ENCODE measurements at regions not wholly inside any gene's neighbourhood (a gene's known extent, or its start where the extent isn't known, plus 50 kb on each side); places are given as distances from the start of the nearest gene placed in this dataset.

GRCh38 chr1:30478283-30478682 is 245.1 kb downstream of the MATN1 start:
- no peak overlapping the region for H3K4me3 ChIP-seq
- peaks cover 5% of the 10 kb centered on the region; the same call in 1 of the 2 replicates for H3K9me3 ChIP-seq (replicated peaks)
- peak; percentile 32 to 58 for DNase-seq
- no peaks in the 10 kb centered on the region for H3K36me3 ChIP-seq
- no peak overlapping the region for H3K27ac ChIP-seq
- no peaks in the 10 kb centered on the region for H3K4me1 ChIP-seq
- no peaks in the 10 kb centered on the region for H3K27me3 ChIP-seq

GRCh38 chr1:30477588-30477987 is 245.8 kb downstream of the MATN1 start:
- Histone ChIP-seq H3K4me3 (no peak overlapping the region), H3K27me3 (no peaks in the 10 kb centered on the region), H3K36me3 (no peaks in the 10 kb centered on the region), H3K9me3 (replicated peaks) (peaks cover 5% of the 10 kb centered on the region; the same call in 1 of the 2 replicates), H3K4me1 (no peaks in the 10 kb centered on the region), H3K27ac (no peak overlapping the region)
- no peak for DNase-seq

- Histone ChIP-seq H3K27ac (no peak overlapping the region), H3K27me3 (no peaks in the 10 kb centered on the region), H3K4me3 (no peak overlapping the region), H3K9me3 (replicated peaks) (peaks cover 5% of the 10 kb centered on the region; the same call in 1 of the 2 replicates), H3K4me1 (no peaks in the 10 kb centered on the region), H3K36me3 (no peaks in the 10 kb centered on the region)
- DNase-seq: no peak
These were observed 246.4 kb downstream of the MATN1 start for GRCh38 chr1:30476911-30477459.

- H3K4me1 ChIP-seq: no peaks in the 10 kb centered on the region
- no peak for DNase-seq
- H3K27me3 ChIP-seq: no peaks in the 10 kb centered on the region
- no peak overlapping the region for H3K27ac ChIP-seq
- H3K4me3 ChIP-seq: no peak overlapping the region
- H3K36me3 ChIP-seq: no peaks in the 10 kb centered on the region
- peaks cover 5% of the 10 kb centered on the region; the same call in 1 of the 2 replicates for H3K9me3 ChIP-seq (replicated peaks)
These were observed 246.9 kb downstream of the MATN1 start for GRCh38 chr1:30476476-30476875.

- Histone ChIP-seq H3K4me1 (no peaks in the 10 kb centered on the region), H3K36me3 (no peaks in the 10 kb centered on the region), H3K27me3 (no peaks in the 10 kb centered on the region), H3K4me3 (no peak overlapping the region), H3K27ac (no peak overlapping the region), H3K9me3 (replicated peaks) (peaks cover under 1% of the 10 kb centered on the region; the same call in 1 of the 2 replicates)
- no peak for DNase-seq
These were observed 247.4 kb downstream of the MATN1 start for GRCh38 chr1:30475966-30476365.

GRCh38 chr1:30475201-30475600 is 248.2 kb downstream of the MATN1 start:
- H3K9me3 ChIP-seq (replicated peaks): no peaks in the 10 kb centered on the region
- no peak overlapping the region for H3K27ac ChIP-seq
- H3K36me3 ChIP-seq: no peaks in the 10 kb centered on the region
- H3K4me1 ChIP-seq: no peaks in the 10 kb centered on the region
- H3K4me3 ChIP-seq: no peak overlapping the region
- H3K27me3 ChIP-seq: no peaks in the 10 kb centered on the region
- no peak for DNase-seq

- Histone ChIP-seq H3K4me1 (no peaks in the 10 kb centered on the region), H3K9me3 (replicated peaks) (no peaks in the 10 kb centered on the region), H3K27me3 (no peaks in the 10 kb centered on the region), H3K4me3 (no peak overlapping the region), H3K27ac (no peak overlapping the region), H3K36me3 (no peaks in the 10 kb centered on the region)
- peak in 1 of 2 experiments; percentile 24 for DNase-seq
These were observed 248.6 kb downstream of the MATN1 start for GRCh38 chr1:30474818-30475200.

- H3K4me1 ChIP-seq: no peaks in the 10 kb centered on the region
These were observed 249.2 kb downstream of the MATN1 start for GRCh38 chr1:30473922-30474817.

GRCh38 chr1:30472526-30472925 is 250.9 kb downstream of the MATN1 start:
- DNase-seq: no peak
- Histone ChIP-seq H3K9me3 (replicated peaks) (no peaks in the 10 kb centered on the region), H3K36me3 (no peaks in the 10 kb centered on the region), H3K27me3 (0 out of 2 replicates have a peak, but pooled peaks cover 6% of the 10 kb centered on the region), H3K4me1 (no peaks in the 10 kb centered on the region), H3K27ac (no peak overlapping the region), H3K4me3 (no peak overlapping the region)

More at GRCh38 chr1:30473922-30474817, 249.2 kb downstream of the MATN1 start:
- no peaks in the 10 kb centered on the region for H3K9me3 ChIP-seq (replicated peaks)
- H3K27ac ChIP-seq: no peak overlapping the region
- no peak for DNase-seq
- no peaks in the 10 kb centered on the region for H3K36me3 ChIP-seq
- no peak overlapping the region for H3K4me3 ChIP-seq
- H3K27me3 ChIP-seq: 0 out of 2 replicates have a peak, but pooled peaks cover 1% of the 10 kb centered on the region

- Histone ChIP-seq H3K9me3 (replicated peaks) (no peaks in the 10 kb centered on the region), H3K27me3 (0 out of 2 replicates have a peak, but pooled peaks cover 6% of the 10 kb centered on the region), H3K4me3 (no peak overlapping the region), H3K4me1 (no peaks in the 10 kb centered on the region), H3K36me3 (no peaks in the 10 kb centered on the region), H3K27ac (no peak overlapping the region)
- no peak for DNase-seq
These were observed 251.4 kb downstream of the MATN1 start for GRCh38 chr1:30472009-30472408.

GRCh38 chr1:30471307-30471706 is 252.1 kb downstream of the MATN1 start:
- H3K4me1 ChIP-seq: no peaks in the 10 kb centered on the region

GRCh38 chr1:30469426-30469825 is 254.0 kb downstream of the MATN1 start:
- H3K36me3 ChIP-seq: no peaks in the 10 kb centered on the region
- no peaks in the 10 kb centered on the region for H3K4me1 ChIP-seq
- H3K9me3 ChIP-seq (replicated peaks): no peaks in the 10 kb centered on the region
- 0 out of 2 replicates have a peak, but pooled peaks cover 6% of the 10 kb centered on the region for H3K27me3 ChIP-seq
- no peak overlapping the region for H3K4me3 ChIP-seq
- no peak overlapping the region for H3K27ac ChIP-seq
- no peak for DNase-seq

More at GRCh38 chr1:30471307-30471706, 252.1 kb downstream of the MATN1 start:
- H3K27me3 ChIP-seq: 0 out of 2 replicates have a peak, but pooled peaks cover 6% of the 10 kb centered on the region
- no peaks in the 10 kb centered on the region for H3K9me3 ChIP-seq (replicated peaks)
- H3K4me3 ChIP-seq: no peak overlapping the region
- DNase-seq: no peak
- no peak overlapping the region for H3K27ac ChIP-seq
- H3K36me3 ChIP-seq: no peaks in the 10 kb centered on the region

- Histone ChIP-seq H3K4me3 (no peak overlapping the region), H3K27me3 (0 out of 2 replicates have a peak, but pooled peaks cover 6% of the 10 kb centered on the region), H3K36me3 (no peaks in the 10 kb centered on the region), H3K4me1 (no peaks in the 10 kb centered on the region), H3K27ac (no peak overlapping the region), H3K9me3 (replicated peaks) (no peaks in the 10 kb centered on the region)
- DNase-seq: no peak
These were observed 256.3 kb downstream of the MATN1 start for GRCh38 chr1:30467101-30467500.

GRCh38 chr1:30466610-30467009 is 256.8 kb downstream of the MATN1 start:
- Histone ChIP-seq H3K27ac (no peak overlapping the region), H3K4me3 (no peak overlapping the region), H3K9me3 (replicated peaks) (no peaks in the 10 kb centered on the region), H3K27me3 (0 out of 2 replicates have a peak, but pooled peaks cover 6% of the 10 kb centered on the region), H3K4me1 (no peaks in the 10 kb centered on the region), H3K36me3 (no peaks in the 10 kb centered on the region)
- DNase-seq: no peak

GRCh38 chr1:30466026-30466425 is 257.4 kb downstream of the MATN1 start:
- Histone ChIP-seq H3K27me3 (0 out of 2 replicates have a peak, but pooled peaks cover 6% of the 10 kb centered on the region), H3K9me3 (replicated peaks) (no peaks in the 10 kb centered on the region), H3K4me1 (no peaks in the 10 kb centered on the region), H3K4me3 (no peak overlapping the region), H3K27ac (no peak overlapping the region), H3K36me3 (no peaks in the 10 kb centered on the region)
- DNase-seq: no peak
